C4-2B (cell line): ENCODE measurements at regions not wholly inside any gene's neighbourhood (a gene's known extent, or its start where the extent isn't known, plus 50 kb on each side); places are given as distances from the start of the nearest gene placed in this dataset.

ENCODE experiments used
- ZFX ChIP-seq: fragments of 450-650 bp; IDR thresholded peaks from 2 replicates; pipeline ENCODE4 v1.6.1; 2017
- TF ChIP-seq, protein P1 (sequence below): fragments of 450-650 bp; conservative IDR thresholded peaks from 2 replicates; pipeline ENCODE4 v1.5.1; 2017; ENCODE audit warnings: mild to moderate bottlenecking

DNA sequence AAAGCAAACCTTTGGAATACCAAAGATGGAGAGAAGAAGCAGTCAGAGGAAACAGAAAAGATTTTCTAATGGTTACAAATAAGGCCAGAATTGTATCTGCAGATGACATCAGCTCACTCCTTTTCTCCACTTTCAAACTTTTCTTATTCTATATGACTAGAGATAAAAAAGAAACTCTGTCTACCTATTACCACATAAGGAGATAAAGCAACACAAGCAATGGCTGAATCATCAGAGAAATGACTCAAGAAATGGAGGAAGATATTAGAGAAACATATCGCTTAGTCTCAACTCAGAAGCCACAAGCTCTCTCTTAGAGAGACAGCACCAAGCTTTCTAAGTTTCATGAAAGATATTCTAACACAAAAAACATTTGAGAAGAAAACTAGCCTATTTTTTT lies 784.0 kb downstream of the ZPLD1 start:
- TF ChIP-seq, protein P1, sequence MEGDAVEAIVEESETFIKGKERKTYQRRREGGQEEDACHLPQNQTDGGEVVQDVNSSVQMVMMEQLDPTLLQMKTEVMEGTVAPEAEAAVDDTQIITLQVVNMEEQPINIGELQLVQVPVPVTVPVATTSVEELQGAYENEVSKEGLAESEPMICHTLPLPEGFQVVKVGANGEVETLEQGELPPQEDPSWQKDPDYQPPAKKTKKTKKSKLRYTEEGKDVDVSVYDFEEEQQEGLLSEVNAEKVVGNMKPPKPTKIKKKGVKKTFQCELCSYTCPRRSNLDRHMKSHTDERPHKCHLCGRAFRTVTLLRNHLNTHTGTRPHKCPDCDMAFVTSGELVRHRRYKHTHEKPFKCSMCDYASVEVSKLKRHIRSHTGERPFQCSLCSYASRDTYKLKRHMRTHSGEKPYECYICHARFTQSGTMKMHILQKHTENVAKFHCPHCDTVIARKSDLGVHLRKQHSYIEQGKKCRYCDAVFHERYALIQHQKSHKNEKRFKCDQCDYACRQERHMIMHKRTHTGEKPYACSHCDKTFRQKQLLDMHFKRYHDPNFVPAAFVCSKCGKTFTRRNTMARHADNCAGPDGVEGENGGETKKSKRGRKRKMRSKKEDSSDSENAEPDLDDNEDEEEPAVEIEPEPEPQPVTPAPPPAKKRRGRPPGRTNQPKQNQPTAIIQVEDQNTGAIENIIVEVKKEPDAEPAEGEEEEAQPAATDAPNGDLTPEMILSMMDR, result no peak
- no peak for TF ChIP-seq ZFX
